ENCODE measurements at regions not wholly inside any gene's neighbourhood (a gene's known extent, or its start where the extent isn't known, plus 50 kb on each side); places are given as distances from the start of the nearest gene placed in this dataset.

- TF ChIP-seq CTCF (conservative IDR thresholded peaks at IDR 0.05; ENCODE audit: low read depth, low read length) (no peak), EZH2 (IDR thresholded peaks at IDR 0.05; ENCODE audit: borderline replicate concordance, low read depth, low read length, poor library complexity, severe bottlenecking) (no peak)
Observed at GRCh38 chr2:136204971-136205370, 87.0 kb upstream of the CXCR4 start.
